K562 (cell line): ENCODE measurements at regions not wholly inside any gene's neighbourhood (a gene's known extent, or its start where the extent isn't known, plus 50 kb on each side); places are given as distances from the start of the nearest gene placed in this dataset.

Source experiments
- ATAC-seq: fragments of 200-7000 bp; cut with Tn5 transposase; 3 replicates; pipeline ENCODE4 v1.9.1; 2020; ENCODE audit warnings: moderate library complexity
- BruUV-seq: library from RNA; stranded (reverse); fragments of 400-500 nt; replicated peaks from 2 replicates; lab custom pipeline; 2021; lab: Mats Ljungman, UMichigan
- CTCF ChIA-PET: fragments of 300-600 bp; formaldehyde crosslinking; extraction: SDS; loops from one replicate; lab custom pipeline; 2021; ENCODE audit warnings: low intra/inter-chr PET ratio; lab: Yijun Ruan, JAX
- POLR2A ChIA-PET: fragments of 300-600, 350-650 bp; sonication (Branson Sonifier 250); formaldehyde crosslinking; extraction: SDS; loops from one replicate; lab custom pipeline; 2021; ENCODE audit warnings: antibody characterized with exemption, inconsistent platforms; lab: Yijun Ruan, JAX
- DNase-seq, 4 experiments: peaks; one replicate each; pipeline versions ENCODE4 v3.0.0 to v3.0.0-alpha.2; 2011 to 2018; ENCODE audit warnings: low spot score in 3 of 4, mixed read lengths in 3 of 4; ENCODE audit errors: extremely low read depth in 1 of 4
- FAIRE-seq: peaks from 2 replicates; lab custom pipeline; 2011; peaks lifted over from hg19 to GRCh38; lab: Jason Lieb, UNC
- H2AFZ ChIP-seq: 2 replicates; pipeline ENCODE4 v1.6.0; 2011; ENCODE audit warnings: low read depth, low read length, control low read depth, inconsistent platforms
- H3K27ac ChIP-seq: fragments of 200-600 bp; 3 replicates; pipeline ENCODE4 v1.8.0; 2011; ENCODE audit warnings: low read depth, mild to moderate bottlenecking, control low read depth, inconsistent platforms, low read length, moderate library complexity, mixed read lengths; ENCODE audit errors: extremely low read depth
- H3K27me3 ChIP-seq, 2 experiments: fragments of 300-600 bp in 1 of 2; 2 replicates in 1 of 2; 3 replicates in 1 of 2; pipeline versions ENCODE4 v1.6.0 to v1.8.0; 2011; ENCODE audit warnings: inconsistent platforms in 2 of 2, low read length in 2 of 2, mild to moderate bottlenecking in 1 of 2, mixed read lengths in 1 of 2, moderate library complexity in 1 of 2; ENCODE audit not compliant: control insufficient read depth in 2 of 2, insufficient read depth in 2 of 2
- H3K36me3 ChIP-seq: fragments of 300-600 bp; 3 replicates; pipeline ENCODE4 v1.8.0; 2011; ENCODE audit warnings: mild to moderate bottlenecking, low read length, inconsistent platforms; ENCODE audit not compliant: control insufficient read depth, insufficient read depth
- H3K4me1 ChIP-seq, 2 experiments: fragments of 200-600 bp in 1 of 2; replicated peaks in 1 of 2; 2 replicates in 1 of 2; 3 replicates in 1 of 2; pipeline versions ENCODE4 v1.5.1 to v1.8.0; 2011; ENCODE audit warnings: inconsistent platforms in 2 of 2, low read length in 2 of 2, mild to moderate bottlenecking in 1 of 2, mixed read lengths in 1 of 2, moderate library complexity in 1 of 2; ENCODE audit not compliant: control insufficient read depth in 2 of 2, insufficient read depth in 2 of 2
- H3K4me2 ChIP-seq: 2 replicates; pipeline ENCODE4 v1.6.1; 2011; ENCODE audit warnings: low read length, control low read depth, inconsistent platforms, mixed read lengths; ENCODE audit not compliant: insufficient read depth
- H3K4me3 ChIP-seq: fragments of 200-600 bp; sonication (generic), shearing (Covaris generic); 2 replicates; pipeline ENCODE4 v1.5.1; 2016; ENCODE audit warnings: control low read depth, inconsistent platforms
- H3K79me2 ChIP-seq: fragments of 200-600 bp; 3 replicates; pipeline ENCODE4 v1.8.0; 2011; ENCODE audit warnings: low read length, inconsistent platforms; ENCODE audit not compliant: control insufficient read depth, insufficient read depth
- H3K9ac ChIP-seq, 2 experiments: 2 replicates each; pipeline versions ENCODE4 v1.6.0 to v1.6.1; 2011; ENCODE audit warnings: low read depth in 2 of 2, low read length in 2 of 2, control low read depth in 1 of 2, inconsistent platforms in 1 of 2, mild to moderate bottlenecking in 1 of 2, mixed read lengths in 1 of 2; ENCODE audit not compliant: insufficient read depth in 1 of 2
- H3K9me1 ChIP-seq: one replicate; pipeline ENCODE4 v1.6.0; 2011; ENCODE audit warnings: inconsistent platforms, mild to moderate bottlenecking, low read length, moderate library complexity; ENCODE audit not compliant: control insufficient read depth, insufficient read depth
- H3K9me3 ChIP-seq: replicated peaks from 2 replicates; pipeline ENCODE4 v1.5.1; 2011; ENCODE audit warnings: low read depth, low read length, inconsistent platforms; ENCODE audit not compliant: control insufficient read depth, insufficient read depth
- H4K20me1 ChIP-seq: replicated peaks from 2 replicates; pipeline ENCODE4 v1.6.1; 2011; ENCODE audit warnings: low read length, inconsistent platforms, mixed read lengths; ENCODE audit not compliant: control insufficient read depth, insufficient read depth
- CCNT2 ChIP-seq: IDR thresholded peaks from 2 replicates; pipeline ENCODE4 v1.6.1; 2011; ENCODE audit warnings: borderline replicate concordance, low read depth, mild to moderate bottlenecking, moderate library complexity, mixed read lengths, low read length; ENCODE audit not compliant: insufficient read length; ENCODE audit errors: extremely low read depth
- EP300 ChIP-seq: IDR thresholded peaks from 2 replicates; pipeline ENCODE4 v1.6.1; 2012; ENCODE audit warnings: low read length, improper control_type of control experiment
- NFE2 ChIP-seq: IDR thresholded peaks from 2 replicates; pipeline ENCODE4 v1.6.1; 2014; ENCODE audit warnings: antibody characterized with exemption, low read depth
- PHB ChIP-seq: fragments of 250-450 bp; sonication (Bioruptor Pico); IDR thresholded peaks from 2 replicates; pipeline ENCODE4 v1.5.0; 2021
- SMARCA4 ChIP-seq: fragments of 450-650 bp; IDR thresholded peaks from 2 replicates; pipeline ENCODE4 v1.6.1; 2016
- TAL1 ChIP-seq: fragments of 450-650 bp; IDR thresholded peaks from 2 replicates; pipeline ENCODE4 v1.6.1; 2016; ENCODE audit warnings: mild to moderate bottlenecking
- TCF3 ChIP-seq: sonication (generic); formaldehyde crosslinking; IDR thresholded peaks from 2 replicates; pipeline ENCODE4 v1.4.0; 2020; ENCODE audit warnings: mild to moderate bottlenecking, missing genetic modification reagents
- TRIM24 ChIP-seq, 2 experiments: fragments of 450-650 bp; IDR thresholded peaks; 2 replicates each; pipeline ENCODE4 v1.6.1; 2016
- ZFX ChIP-seq: sonication (generic); formaldehyde crosslinking; IDR thresholded peaks from 2 replicates; pipeline ENCODE4 v1.8.0; 2022; ENCODE audit warnings: mild to moderate bottlenecking, missing genetic modification reagents, moderate library complexity
- ZNF766 ChIP-seq: fragments of 200-800 bp; sonication (Bioruptor generic); conservative IDR thresholded peaks from 2 replicates; pipeline ENCODE4 v1.6.1; 2016; ENCODE audit warnings: missing genetic modification characterization, missing compliant biosample characterization
- WGBS: fragments of 100-300 bp; shearing (Covaris generic); methylation state at CpG from one replicate; pipeline ENCODE4 v1.1.6; 2016; ENCODE audit warnings: low coverage, mixed read lengths; ENCODE audit not compliant: insufficient coverage; ENCODE audit errors: missing lambda C conversion rate; 5-methylcytosine and 5-hydroxymethylcytosine counted together
- in situ Hi-C: fragments of 300-500 bp; cut with MboI; formaldehyde crosslinking; loops from 4 replicates; pipeline ENCODE4 v1.15.0; 2018; ENCODE audit warnings: inconsistent platforms, mixed read lengths
- intact Hi-C: fragments of 100-400 bp; cut with micrococcal nuclease; formaldehyde crosslinking; loops from 2 replicates; pipeline ENCODE4 v1.14.2; 2022
- TF ChIP-seq, protein P1 (sequence below): IDR thresholded peaks from 2 replicates; pipeline ENCODE4 v1.6.1; 2014; ENCODE audit warnings: antibody characterized with exemption

GRCh38 chr6:7674291-7674690 lies 51.6 kb upstream of the BMP6 start:
- FAIRE-seq: no peak
- H3K36me3 ChIP-seq: no peaks in the 10 kb centered on the region
- BruUV-seq: no TSS peak
- no peak overlapping the region for H3K27ac ChIP-seq
- peaks cover 0 to 16% of the 10 kb centered on the region in 2 experiments; a peak in 2 of 5 replicates for H3K27me3 ChIP-seq
- no peak overlapping the region for H3K4me3 ChIP-seq
- no peaks in the 10 kb centered on the region for H3K9me1 ChIP-seq
- H3K9ac ChIP-seq: no peak overlapping the region
- no peak for TF ChIP-seq PHB
- H3K4me2 ChIP-seq: no peak overlapping the region
- H3K9me3 ChIP-seq: 0 out of 2 replicates have a peak, but pooled peaks cover 2% of the 10 kb centered on the region
- POLR2A ChIA-PET: interaction anchor here (0.7 kb wide), 1 partner anchor 20 kb away, joined by 3 read pairs; no protein-coding TSS in a partner anchor
- no peaks in the 10 kb centered on the region for H3K79me2 ChIP-seq
- CTCF ChIA-PET: interaction anchor here (0.6 kb wide), 1 partner anchor 383 kb away, joined by 4 read pairs; no protein-coding TSS in a partner anchor
- in situ Hi-C loops: no loop called here
- H3K4me1 ChIP-seq: peaks cover 11% of the 10 kb centered on the region in 2 experiments
- intact Hi-C loops: loop anchor here (5.0 kb wide), 1 partner anchor 318 kb away; no protein-coding TSS in a partner anchor
- no peak for ATAC-seq
- DNase-seq: no peak
- H4K20me1 ChIP-seq: no peaks in the 10 kb centered on the region
- no peak overlapping the region for H2AFZ ChIP-seq
- 25% methylated on average over 6 of the region's 6 CpGs for WGBS

GRCh38 chr6:7675353-7675945 lies 50.5 kb upstream of the BMP6 start:
- in situ Hi-C loops: no loop called here
- CTCF ChIA-PET: no interaction called here
- TF ChIP-seq, protein P1, sequence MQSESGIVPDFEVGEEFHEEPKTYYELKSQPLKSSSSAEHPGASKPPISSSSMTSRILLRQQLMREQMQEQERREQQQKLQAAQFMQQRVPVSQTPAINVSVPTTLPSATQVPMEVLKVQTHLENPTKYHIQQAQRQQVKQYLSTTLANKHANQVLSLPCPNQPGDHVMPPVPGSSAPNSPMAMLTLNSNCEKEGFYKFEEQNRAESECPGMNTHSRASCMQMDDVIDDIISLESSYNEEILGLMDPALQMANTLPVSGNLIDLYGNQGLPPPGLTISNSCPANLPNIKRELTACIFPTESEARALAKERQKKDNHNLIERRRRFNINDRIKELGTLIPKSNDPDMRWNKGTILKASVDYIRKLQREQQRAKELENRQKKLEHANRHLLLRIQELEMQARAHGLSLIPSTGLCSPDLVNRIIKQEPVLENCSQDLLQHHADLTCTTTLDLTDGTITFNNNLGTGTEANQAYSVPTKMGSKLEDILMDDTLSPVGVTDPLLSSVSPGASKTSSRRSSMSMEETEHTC: 0 out of 2 replicates have a peak, but pooled peaks have one; percentile 27
- TF ChIP-seq NFE2 (peak; percentile 67), EP300 (peak; percentile 52), ZFX (CRISPR knock-in tag) (peak; percentile 49), SMARCA4 (peak; percentile 59; the same call in 1 of the 2 replicates), TAL1 (peak; percentile 52), TCF3 (CRISPR knock-in tag) (peak; percentile 67), TRIM24 (IDR thresholded peaks at IDR 0.05) (peak in 1 of 2 experiments; percentile 24; a peak in 1 of 4 replicates), ZNF766 (peak; percentile 67; the same call in 1 of the 2 replicates), CCNT2 (peak; percentile 23)

More at GRCh38 chr6:7675353-7675945, 50.5 kb upstream of the BMP6 start:
- H2AFZ ChIP-seq: no peak overlapping the region
- WGBS: 5% methylated on average over 10 of the region's 10 CpGs
- H3K9me1 ChIP-seq: no peaks in the 10 kb centered on the region
- no peaks in the 10 kb centered on the region for H4K20me1 ChIP-seq
- H3K36me3 ChIP-seq: no peaks in the 10 kb centered on the region
- peak; percentile 57 for FAIRE-seq
- POLR2A ChIA-PET: interaction anchor here (1.2 kb wide), 1 partner anchor 9 kb away, joined by 4 read pairs; no protein-coding TSS in a partner anchor
- no peak overlapping the region for H3K27ac ChIP-seq
- intact Hi-C loops: no loop called here
- peaks cover 2 to 20% of the 10 kb centered on the region in 2 experiments; a peak in 2 of 5 replicates for H3K27me3 ChIP-seq
- H3K4me1 ChIP-seq: peaks cover 11 to 22% of the 10 kb centered on the region in 2 experiments
- no TSS peak for BruUV-seq
- no peak overlapping the region for H3K4me3 ChIP-seq
- H3K4me2 ChIP-seq: no peak overlapping the region
- H3K9me3 ChIP-seq: 0 out of 2 replicates have a peak, but pooled peaks cover 2% of the 10 kb centered on the region
- H3K79me2 ChIP-seq: no peaks in the 10 kb centered on the region
- no peak overlapping the region for H3K9ac ChIP-seq
- ATAC-seq: peak; percentile 55
- DNase-seq: peak in 2 of 4 experiments; percentile 32 to 64
